Stimulated activated CD8-positive, alpha-beta memory T cell treated with anti-CD3 and anti-CD28 coated beads, Interleukin-2, amount 100 ng/mL, for 1 hour (primary cell): ENCODE measurements at regions not wholly inside any gene's neighbourhood (a gene's known extent, or its start where the extent isn't known, plus 50 kb on each side); places are given as distances from the start of the nearest gene placed in this dataset.

Experiments
- DNase-seq, 2 donors: peaks; one replicate each; pipeline ENCODE4 v3.0.0-alpha.2; 2020; ENCODE audit warnings: low read depth in 2 of 2

GRCh38 chr7:106808967-106809635, 56.0 kb upstream of the PIK3CG start:
- no peak for DNase-seq

- no peak for DNase-seq
Measured at GRCh38 chr7:106811472-106811871, 53.6 kb upstream of the PIK3CG start.

GRCh38 chr7:106812027-106812643, 52.9 kb upstream of the PIK3CG start:
- no peak for DNase-seq

- DNase-seq: no peak
Measured at GRCh38 chr7:106813705-106814305, 51.3 kb upstream of the PIK3CG start.

DNA sequence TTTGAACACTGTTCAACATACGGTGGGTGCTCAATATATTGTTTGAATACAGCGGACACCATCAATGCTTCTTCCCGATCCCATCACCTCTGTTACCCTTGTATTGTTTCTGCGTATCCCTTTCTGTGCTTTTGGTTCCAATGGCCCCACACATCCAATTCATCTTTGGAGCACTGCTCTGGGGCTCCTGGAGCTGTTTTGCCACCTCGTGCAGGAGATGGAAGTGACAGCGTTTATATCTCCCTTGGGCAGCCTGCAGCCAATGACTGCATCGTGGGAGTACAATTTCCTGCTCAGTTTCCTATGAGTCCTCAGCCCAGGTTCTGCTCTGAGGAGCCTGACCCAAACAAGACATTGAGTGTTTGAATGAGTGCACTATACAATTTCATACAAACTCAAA, 50.2 kb upstream of the PIK3CG start:
- DNase-seq: no peak
